ENCODE measurements at regions not wholly inside any gene's neighbourhood (a gene's known extent, or its start where the extent isn't known, plus 50 kb on each side); places are given as distances from the start of the nearest gene placed in this dataset.

Small RNA genes in the stretch of these regions (microRNA-seq; reads per million reads assigned to microRNA genes)
- gene MIRLET7A1 (151 to 454 reads per million in 2 donors), gene MIRLET7D (5,851 to 24,794 reads per million in 2 donors), gene MIRLET7F1 (248 to 902 reads per million in 2 donors)
